ENCODE measurements at regions not wholly inside any gene's neighbourhood (a gene's known extent, or its start where the extent isn't known, plus 50 kb on each side); places are given as distances from the start of the nearest gene placed in this dataset.
"Not testable (repeated sequence)": the region's sequence is repeated elsewhere in the genome, so short reads cannot be mapped to it uniquely, and the experiment has no call there.

- no CpG with 5 or more reads among the region's 8 CpGs for WGBS (ENCODE audit: insufficient coverage)
- not testable (repeated sequence) for DNase-seq (ENCODE audit: low read depth in 4 of 6, low spot score in 6 of 6); H3K4me1 ChIP-seq (ENCODE audit: control insufficient read depth, insufficient read depth, low read length); H3K36me3 ChIP-seq (ENCODE audit: control insufficient read depth, insufficient read depth, low read length); H3K27ac ChIP-seq (ENCODE audit: low read depth, low read length); H3K9me3 ChIP-seq (ENCODE audit: control insufficient read depth, insufficient read depth, low read length); H3K4me3 ChIP-seq (ENCODE audit: low read depth, low read length); H3K27me3 ChIP-seq (ENCODE audit: control insufficient read depth, insufficient read depth, low read length)
Observed at GRCh38 chr21:7743940-7744339, 2777.4 kb upstream of the TPTE start.

GRCh38 chr21:7744406-7745099 lies 2776.8 kb upstream of the TPTE start:
- not testable (repeated sequence) for DNase-seq (ENCODE audit: low read depth in 4 of 6, low spot score in 6 of 6); H3K4me1 ChIP-seq (ENCODE audit: control insufficient read depth, insufficient read depth, low read length); H3K36me3 ChIP-seq (ENCODE audit: control insufficient read depth, insufficient read depth, low read length); H3K4me3 ChIP-seq (ENCODE audit: low read depth, low read length); H3K27me3 ChIP-seq (ENCODE audit: control insufficient read depth, insufficient read depth, low read length); H3K9me3 ChIP-seq (ENCODE audit: control insufficient read depth, insufficient read depth, low read length); H3K27ac ChIP-seq (ENCODE audit: low read depth, low read length)
- WGBS (ENCODE audit: insufficient coverage): no CpG with 5 or more reads among the region's 49 CpGs

DNA sequence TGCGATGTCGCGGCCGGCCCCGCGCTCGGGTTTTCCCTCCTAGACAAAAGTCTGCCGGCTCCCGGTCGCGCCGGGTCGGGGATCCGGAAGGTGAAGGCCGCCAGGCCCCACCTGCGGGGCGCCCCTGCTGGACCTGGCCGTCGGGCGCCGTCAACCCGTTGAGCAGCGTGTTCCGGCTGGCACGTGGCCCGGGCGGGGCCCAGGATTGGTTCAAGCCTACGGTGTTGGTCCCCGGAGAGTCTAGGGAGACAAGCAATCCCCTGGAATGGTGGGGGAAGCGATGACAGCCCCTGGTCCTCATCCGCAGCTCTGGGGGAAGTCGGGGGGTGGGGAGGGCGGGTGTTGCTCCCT lies 2776.3 kb upstream of the TPTE start:
- not testable (repeated sequence) for H3K4me3 ChIP-seq (ENCODE audit: low read depth, low read length); H3K4me1 ChIP-seq (ENCODE audit: control insufficient read depth, insufficient read depth, low read length); H3K27ac ChIP-seq (ENCODE audit: low read depth, low read length); H3K9me3 ChIP-seq (ENCODE audit: control insufficient read depth, insufficient read depth, low read length); H3K27me3 ChIP-seq (ENCODE audit: control insufficient read depth, insufficient read depth, low read length); H3K36me3 ChIP-seq (ENCODE audit: control insufficient read depth, insufficient read depth, low read length); DNase-seq (ENCODE audit: low read depth in 4 of 6, low spot score in 6 of 6)
- WGBS (ENCODE audit: insufficient coverage): no CpG with 5 or more reads among the region's 33 CpGs

GRCh38 chr21:7747964-7748363 lies 2773.4 kb upstream of the TPTE start:
- not testable (repeated sequence) for H3K9me3 ChIP-seq (ENCODE audit: control insufficient read depth, insufficient read depth, low read length); H3K4me1 ChIP-seq (ENCODE audit: control insufficient read depth, insufficient read depth, low read length); H3K27ac ChIP-seq (ENCODE audit: low read depth, low read length); H3K27me3 ChIP-seq (ENCODE audit: control insufficient read depth, insufficient read depth, low read length); H3K36me3 ChIP-seq (ENCODE audit: control insufficient read depth, insufficient read depth, low read length); H3K4me3 ChIP-seq (ENCODE audit: low read depth, low read length); DNase-seq (ENCODE audit: low read depth in 4 of 6, low spot score in 6 of 6)
- WGBS (ENCODE audit: insufficient coverage): no CpG with 5 or more reads among the region's 2 CpGs

DNA sequence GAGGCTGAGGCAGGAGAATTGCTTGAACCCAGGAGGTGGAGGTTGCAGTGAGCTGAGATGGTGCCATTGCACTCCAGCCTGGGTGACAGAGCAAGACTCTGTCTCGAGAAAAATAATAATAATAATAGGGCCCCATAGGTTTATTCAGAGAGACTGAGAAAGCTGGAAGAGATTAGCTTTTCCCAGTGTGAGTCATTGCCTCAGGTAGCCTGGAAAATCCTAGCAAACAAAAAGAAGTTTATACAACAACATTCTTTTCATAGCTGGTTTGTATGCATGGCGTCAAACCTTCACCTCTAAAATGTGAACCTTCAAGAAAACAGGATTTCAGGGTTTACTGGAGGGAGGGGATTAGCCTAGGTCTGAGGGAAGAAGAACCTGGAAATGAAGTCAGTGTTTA lies 2768.8 kb upstream of the TPTE start:
- not testable (repeated sequence) for H3K9me3 ChIP-seq (ENCODE audit: control insufficient read depth, insufficient read depth, low read length); H3K4me3 ChIP-seq (ENCODE audit: low read depth, low read length); H3K27ac ChIP-seq (ENCODE audit: low read depth, low read length); H3K4me1 ChIP-seq (ENCODE audit: control insufficient read depth, insufficient read depth, low read length); DNase-seq (ENCODE audit: low read depth in 4 of 6, low spot score in 6 of 6); H3K36me3 ChIP-seq (ENCODE audit: control insufficient read depth, insufficient read depth, low read length); H3K27me3 ChIP-seq (ENCODE audit: control insufficient read depth, insufficient read depth, low read length)
- WGBS (ENCODE audit: insufficient coverage): no CpG with 5 or more reads among the region's 2 CpGs

GRCh38 chr21:7753380-7753877 lies 2768.0 kb upstream of the TPTE start:
- no CpG with 5 or more reads among the region's 11 CpGs for WGBS (ENCODE audit: insufficient coverage)
- H3K9me3 ChIP-seq (ENCODE audit: control insufficient read depth, insufficient read depth, low read length); H3K4me3 ChIP-seq (ENCODE audit: low read depth, low read length); H3K27me3 ChIP-seq (ENCODE audit: control insufficient read depth, insufficient read depth, low read length); DNase-seq (ENCODE audit: low read depth in 4 of 6, low spot score in 6 of 6); H3K4me1 ChIP-seq (ENCODE audit: control insufficient read depth, insufficient read depth, low read length); H3K27ac ChIP-seq (ENCODE audit: low read depth, low read length); H3K36me3 ChIP-seq (ENCODE audit: control insufficient read depth, insufficient read depth, low read length): not testable (repeated sequence)

DNA sequence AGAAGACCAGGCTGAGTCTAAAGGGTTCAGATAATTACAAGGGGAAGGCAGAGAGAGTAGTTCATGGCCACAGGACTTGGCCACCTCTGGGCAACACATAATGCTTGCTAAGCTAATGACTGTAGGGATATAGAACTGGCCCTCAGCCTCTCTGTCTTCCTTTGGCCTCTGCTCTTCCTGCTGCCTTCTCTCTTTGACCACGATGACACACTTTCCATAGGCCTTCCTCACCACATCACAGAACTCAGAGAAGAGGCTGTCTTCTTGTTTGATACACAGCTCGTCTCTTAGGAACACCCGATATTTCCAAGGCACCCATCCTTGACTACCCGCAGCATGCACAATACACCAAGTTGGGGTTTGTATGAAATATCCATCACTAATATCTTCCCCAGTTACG lies 2751.4 kb upstream of the TPTE start:
- not testable (repeated sequence) for H3K27me3 ChIP-seq (ENCODE audit: control insufficient read depth, insufficient read depth, low read length); H3K9me3 ChIP-seq (ENCODE audit: control insufficient read depth, insufficient read depth, low read length); H3K36me3 ChIP-seq (ENCODE audit: control insufficient read depth, insufficient read depth, low read length); H3K4me1 ChIP-seq (ENCODE audit: control insufficient read depth, insufficient read depth, low read length); DNase-seq (ENCODE audit: low read depth in 4 of 6, low spot score in 6 of 6); H3K27ac ChIP-seq (ENCODE audit: low read depth, low read length); H3K4me3 ChIP-seq (ENCODE audit: low read depth, low read length)
- WGBS (ENCODE audit: insufficient coverage): no CpG with 5 or more reads among the region's 5 CpGs

- not testable (repeated sequence) for H3K27me3 ChIP-seq (ENCODE audit: control insufficient read depth, insufficient read depth, low read length); H3K27ac ChIP-seq (ENCODE audit: low read depth, low read length); H3K4me1 ChIP-seq (ENCODE audit: control insufficient read depth, insufficient read depth, low read length); DNase-seq (ENCODE audit: low read depth in 4 of 6, low spot score in 6 of 6); H3K9me3 ChIP-seq (ENCODE audit: control insufficient read depth, insufficient read depth, low read length); H3K36me3 ChIP-seq (ENCODE audit: control insufficient read depth, insufficient read depth, low read length); H3K4me3 ChIP-seq (ENCODE audit: low read depth, low read length)
- no CpG with 5 or more reads among the region's 5 CpGs for WGBS (ENCODE audit: insufficient coverage)
Observed at GRCh38 chr21:7774219-7774618, 2747.2 kb upstream of the TPTE start.

GRCh38 chr21:7775327-7775984 lies 2745.9 kb upstream of the TPTE start:
- WGBS (ENCODE audit: insufficient coverage): 91% methylated on average over 4 of the region's 7 CpGs
- H3K27me3 ChIP-seq (ENCODE audit: control insufficient read depth, insufficient read depth, low read length): not testable (repeated sequence)
- peak in 1 of 6 donors; percentile 0 for DNase-seq (ENCODE audit: low read depth in 4 of 6, low spot score in 6 of 6)

GRCh38 chr21:7776035-7776434 lies 2745.3 kb upstream of the TPTE start:
- not testable (repeated sequence) for H3K4me3 ChIP-seq (ENCODE audit: low read depth, low read length); DNase-seq (ENCODE audit: low read depth in 4 of 6, low spot score in 6 of 6); H3K4me1 ChIP-seq (ENCODE audit: control insufficient read depth, insufficient read depth, low read length); H3K27ac ChIP-seq (ENCODE audit: low read depth, low read length); H3K27me3 ChIP-seq (ENCODE audit: control insufficient read depth, insufficient read depth, low read length); H3K9me3 ChIP-seq (ENCODE audit: control insufficient read depth, insufficient read depth, low read length); H3K36me3 ChIP-seq (ENCODE audit: control insufficient read depth, insufficient read depth, low read length)
- no CpG with 5 or more reads among the region's 6 CpGs for WGBS (ENCODE audit: insufficient coverage)

More at GRCh38 chr21:7775327-7775984, 2745.9 kb upstream of the TPTE start:
- H3K9me3 ChIP-seq (ENCODE audit: control insufficient read depth, insufficient read depth, low read length); H3K27ac ChIP-seq (ENCODE audit: low read depth, low read length); H3K36me3 ChIP-seq (ENCODE audit: control insufficient read depth, insufficient read depth, low read length); H3K4me1 ChIP-seq (ENCODE audit: control insufficient read depth, insufficient read depth, low read length); H3K4me3 ChIP-seq (ENCODE audit: low read depth, low read length): not testable (repeated sequence)

Data from spinal cord (tissue), 9 donors.